Fibroblast of lung (primary cell): ENCODE measurements at regions not wholly inside any gene's neighbourhood (a gene's known extent, or its start where the extent isn't known, plus 50 kb on each side); places are given as distances from the start of the nearest gene placed in this dataset.

ENCODE experiments used
- DNase-seq, 2 donors: peaks; one replicate each; pipeline versions ENCODE4 v3.0.0 to v3.0.0-alpha.2; 2010; ENCODE audit warnings: low read depth in 2 of 2
- H2AFZ ChIP-seq: 2 replicates; pipeline ENCODE4 v1.5.1; 2012; ENCODE audit warnings: low read length, control low read depth, inconsistent platforms
- H3K27ac ChIP-seq: 2 replicates; pipeline ENCODE4 v1.5.1; 2011; ENCODE audit warnings: low read length, control low read depth; ENCODE audit not compliant: insufficient read depth
- H3K27me3 ChIP-seq: 2 replicates; pipeline ENCODE4 v1.5.1; 2011; ENCODE audit warnings: mild to moderate bottlenecking, low read length; ENCODE audit not compliant: control insufficient read depth, insufficient read depth
- H3K36me3 ChIP-seq: 2 replicates; pipeline ENCODE4 v1.5.1; 2011; ENCODE audit warnings: low read length; ENCODE audit not compliant: control insufficient read depth, insufficient read depth
- H3K4me1 ChIP-seq: 2 replicates; pipeline ENCODE4 v1.5.1; 2011; ENCODE audit warnings: low read length; ENCODE audit not compliant: control insufficient read depth, insufficient read depth; ENCODE audit errors: extremely low read depth
- H3K4me2 ChIP-seq: 2 replicates; pipeline ENCODE4 v1.5.1; 2011; ENCODE audit warnings: low read length, control low read depth; ENCODE audit not compliant: insufficient read depth; ENCODE audit errors: extremely low read depth
- H3K4me3 ChIP-seq, 4 experiments: fragments of 200-600 bp in 1 of 4; sonication (generic) in 1 of 4; replicated peaks in 1 of 4; 2 replicates each; pipeline ENCODE4 v1.5.1; 2011 to 2016; ENCODE audit warnings: low read length in 4 of 4, low read depth in 3 of 4, mild to moderate bottlenecking in 3 of 4, control low read depth in 2 of 4, inconsistent platforms in 1 of 4, mixed read lengths in 1 of 4; ENCODE audit not compliant: insufficient read depth in 1 of 4; ENCODE audit errors: control extremely low read depth in 1 of 4
- H3K79me2 ChIP-seq: 2 replicates; pipeline ENCODE4 v1.5.1; 2012; ENCODE audit warnings: mild to moderate bottlenecking, low read length, inconsistent platforms; ENCODE audit not compliant: control insufficient read depth, insufficient read depth
- H3K9ac ChIP-seq: 2 replicates; pipeline ENCODE4 v1.5.1; 2011; ENCODE audit warnings: mild to moderate bottlenecking, low read length, control low read depth; ENCODE audit not compliant: insufficient read depth
- H3K9me3 ChIP-seq: 2 replicates; pipeline ENCODE4 v1.5.1; 2012; ENCODE audit warnings: low read depth, low read length; ENCODE audit not compliant: control insufficient read depth, insufficient read depth
- H4K20me1 ChIP-seq: 2 replicates; pipeline ENCODE4 v1.5.1; 2011; ENCODE audit warnings: low read length; ENCODE audit not compliant: control insufficient read depth, insufficient read depth; ENCODE audit errors: extremely low read depth
- EZH2 ChIP-seq: IDR thresholded peaks from 2 replicates; pipeline ENCODE4 v1.5.1; 2012; ENCODE audit warnings: low read length, control low read depth, mild to moderate bottlenecking; ENCODE audit errors: missing control alignments
- TF ChIP-seq, protein P1 (sequence below), 2 donors: IDR thresholded peaks in 1 of 2; conservative IDR thresholded peaks in 1 of 2; 1 replicate in 1 of 2; 2 replicates in 1 of 2; pipeline ENCODE4 v1.5.1; 2011 to 2012; ENCODE audit warnings: low read length in 2 of 2, control low read depth in 1 of 2, inconsistent platforms in 1 of 2, low read depth in 1 of 2, mild to moderate bottlenecking in 1 of 2

DNA sequence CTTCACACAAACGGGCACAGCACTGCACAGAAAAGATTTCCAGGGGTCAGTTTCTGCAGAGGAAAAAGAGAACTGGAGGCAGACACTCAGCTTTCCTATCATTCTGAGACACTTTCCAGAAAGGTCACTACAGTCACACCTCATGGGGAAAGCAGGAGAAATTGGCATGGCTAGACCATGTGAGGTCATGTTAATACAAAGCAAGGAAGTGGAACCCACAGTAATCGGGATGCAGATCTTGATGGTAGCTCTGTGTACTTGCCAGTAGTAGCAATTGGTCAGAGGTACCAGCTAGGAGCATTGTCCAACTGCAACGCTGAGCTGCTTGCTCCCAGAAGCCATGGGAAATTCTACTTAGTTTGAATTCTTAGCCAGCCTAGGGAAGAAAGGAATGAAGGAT, 255.3 kb upstream of the PCDH10 start:
- no peak overlapping the region for H2AFZ ChIP-seq
- no peaks in the 10 kb centered on the region for H3K79me2 ChIP-seq
- H3K4me1 ChIP-seq = no peaks in the 10 kb centered on the region
- H3K36me3 ChIP-seq = no peaks in the 10 kb centered on the region
- no peak overlapping the region for H3K4me3 ChIP-seq
- H3K4me2 ChIP-seq = no peak overlapping the region
- TF ChIP-seq, protein P1, sequence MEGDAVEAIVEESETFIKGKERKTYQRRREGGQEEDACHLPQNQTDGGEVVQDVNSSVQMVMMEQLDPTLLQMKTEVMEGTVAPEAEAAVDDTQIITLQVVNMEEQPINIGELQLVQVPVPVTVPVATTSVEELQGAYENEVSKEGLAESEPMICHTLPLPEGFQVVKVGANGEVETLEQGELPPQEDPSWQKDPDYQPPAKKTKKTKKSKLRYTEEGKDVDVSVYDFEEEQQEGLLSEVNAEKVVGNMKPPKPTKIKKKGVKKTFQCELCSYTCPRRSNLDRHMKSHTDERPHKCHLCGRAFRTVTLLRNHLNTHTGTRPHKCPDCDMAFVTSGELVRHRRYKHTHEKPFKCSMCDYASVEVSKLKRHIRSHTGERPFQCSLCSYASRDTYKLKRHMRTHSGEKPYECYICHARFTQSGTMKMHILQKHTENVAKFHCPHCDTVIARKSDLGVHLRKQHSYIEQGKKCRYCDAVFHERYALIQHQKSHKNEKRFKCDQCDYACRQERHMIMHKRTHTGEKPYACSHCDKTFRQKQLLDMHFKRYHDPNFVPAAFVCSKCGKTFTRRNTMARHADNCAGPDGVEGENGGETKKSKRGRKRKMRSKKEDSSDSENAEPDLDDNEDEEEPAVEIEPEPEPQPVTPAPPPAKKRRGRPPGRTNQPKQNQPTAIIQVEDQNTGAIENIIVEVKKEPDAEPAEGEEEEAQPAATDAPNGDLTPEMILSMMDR (conservative IDR thresholded peaks at IDR 0.05 in 1 of 2, IDR thresholded peaks at IDR 0.05 in 1 of 2; ENCODE audit: low read depth in 1 of 2, low read length in 2 of 2) = no peak
- TF ChIP-seq EZH2 = no peak
- no peak for DNase-seq
- H3K27ac ChIP-seq = no peak overlapping the region
- H3K9me3 ChIP-seq = no peaks in the 10 kb centered on the region
- no peaks in the 10 kb centered on the region for H4K20me1 ChIP-seq
- no peaks in the 10 kb centered on the region for H3K27me3 ChIP-seq
- no peak overlapping the region for H3K9ac ChIP-seq

DNA sequence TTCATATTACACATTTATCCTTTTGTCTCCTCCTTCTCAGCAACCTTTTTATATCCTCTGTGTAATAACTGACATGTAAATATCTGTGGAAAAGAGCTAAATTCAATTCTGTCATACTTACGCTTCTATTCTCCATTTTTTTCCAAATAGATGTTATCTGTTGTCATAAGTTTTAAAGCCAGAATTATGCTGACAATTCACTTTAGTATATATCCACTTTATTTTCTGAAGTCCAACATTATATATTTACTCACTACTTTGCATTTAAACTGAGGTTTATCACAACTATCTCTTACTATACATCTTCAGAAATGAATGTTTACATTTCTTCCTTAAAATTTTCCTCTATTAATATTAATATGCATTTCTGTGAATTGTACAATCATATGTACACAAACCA, 247.9 kb upstream of the PCDH10 start:
- no peak for TF ChIP-seq EZH2
- TF ChIP-seq, protein P1 (conservative IDR thresholded peaks at IDR 0.05 in 1 of 2, IDR thresholded peaks at IDR 0.05 in 1 of 2; ENCODE audit: low read depth in 1 of 2, low read length in 2 of 2) = no peak
- no peaks in the 10 kb centered on the region for H3K79me2 ChIP-seq

DNA sequence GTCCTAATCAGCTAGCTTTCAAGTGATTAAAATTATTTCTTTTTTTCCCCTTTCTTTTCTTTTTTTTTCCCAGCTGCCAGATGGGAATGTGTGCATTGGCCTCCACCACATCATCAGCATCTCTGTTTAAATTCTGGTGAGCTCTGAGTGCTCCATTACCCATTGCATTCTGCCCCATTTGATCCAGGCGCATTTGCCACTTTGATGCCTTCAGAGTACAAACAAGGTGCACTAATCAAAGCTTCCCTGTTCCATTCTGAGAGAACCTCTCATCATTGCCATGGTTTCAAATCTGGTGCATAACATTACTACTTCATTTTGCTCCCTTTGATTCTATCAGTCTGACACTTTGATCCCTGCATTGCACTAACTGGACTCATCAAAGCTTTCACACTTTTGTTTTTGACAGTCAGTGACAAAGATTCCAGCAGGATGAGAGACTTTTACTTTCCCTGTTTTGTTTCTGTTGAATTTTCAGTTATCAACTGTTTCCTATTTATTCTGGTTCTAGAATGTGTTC, 238.8 kb upstream of the PCDH10 start:
- Histone ChIP-seq H3K9ac (no peak overlapping the region), H3K27me3 (no peaks in the 10 kb centered on the region), H3K4me1 (no peaks in the 10 kb centered on the region), H3K79me2 (no peaks in the 10 kb centered on the region), H3K9me3 (no peaks in the 10 kb centered on the region), H3K27ac (no peak overlapping the region), H4K20me1 (no peaks in the 10 kb centered on the region), H3K4me3 (no peak overlapping the region), H3K4me2 (no peak overlapping the region), H2AFZ (no peak overlapping the region), H3K36me3 (no peaks in the 10 kb centered on the region)
- DNase-seq = no peak
- TF ChIP-seq EZH2 = no peak

More for the DNA sequence above, 247.9 kb upstream of the PCDH10 start:
- H3K9ac ChIP-seq = no peak overlapping the region
- H3K9me3 ChIP-seq = no peaks in the 10 kb centered on the region
- H3K27ac ChIP-seq = no peak overlapping the region
- no peak for DNase-seq
- no peak overlapping the region for H3K4me2 ChIP-seq
- no peaks in the 10 kb centered on the region for H4K20me1 ChIP-seq
- no peak overlapping the region for H3K4me3 ChIP-seq
- no peaks in the 10 kb centered on the region for H3K36me3 ChIP-seq
- H3K4me1 ChIP-seq = no peaks in the 10 kb centered on the region
- no peaks in the 10 kb centered on the region for H3K27me3 ChIP-seq
- H2AFZ ChIP-seq = no peak overlapping the region
